ENCODE measurements at regions not wholly inside any gene's neighbourhood (a gene's known extent, or its start where the extent isn't known, plus 50 kb on each side); places are given as distances from the start of the nearest gene placed in this dataset.

- no peak for TF ChIP-seq POLR2AphosphoS5 (IDR thresholded peaks at IDR 0.05; ENCODE audit: low read depth, low read length)
- no peak for TF ChIP-seq TAF1 (IDR thresholded peaks at IDR 0.05; ENCODE audit: borderline replicate concordance, insufficient read depth, low read length)
- no peak for TF ChIP-seq FOXP2 (optimal IDR thresholded peaks at IDR 0.05; ENCODE audit: borderline replicate concordance, extremely low read depth, extremely low read length, insufficient read depth)
- TF ChIP-seq SIN3A (IDR thresholded peaks at IDR 0.05; ENCODE audit: borderline replicate concordance, insufficient read depth, low read length): no peak
- TF ChIP-seq, protein P1, sequence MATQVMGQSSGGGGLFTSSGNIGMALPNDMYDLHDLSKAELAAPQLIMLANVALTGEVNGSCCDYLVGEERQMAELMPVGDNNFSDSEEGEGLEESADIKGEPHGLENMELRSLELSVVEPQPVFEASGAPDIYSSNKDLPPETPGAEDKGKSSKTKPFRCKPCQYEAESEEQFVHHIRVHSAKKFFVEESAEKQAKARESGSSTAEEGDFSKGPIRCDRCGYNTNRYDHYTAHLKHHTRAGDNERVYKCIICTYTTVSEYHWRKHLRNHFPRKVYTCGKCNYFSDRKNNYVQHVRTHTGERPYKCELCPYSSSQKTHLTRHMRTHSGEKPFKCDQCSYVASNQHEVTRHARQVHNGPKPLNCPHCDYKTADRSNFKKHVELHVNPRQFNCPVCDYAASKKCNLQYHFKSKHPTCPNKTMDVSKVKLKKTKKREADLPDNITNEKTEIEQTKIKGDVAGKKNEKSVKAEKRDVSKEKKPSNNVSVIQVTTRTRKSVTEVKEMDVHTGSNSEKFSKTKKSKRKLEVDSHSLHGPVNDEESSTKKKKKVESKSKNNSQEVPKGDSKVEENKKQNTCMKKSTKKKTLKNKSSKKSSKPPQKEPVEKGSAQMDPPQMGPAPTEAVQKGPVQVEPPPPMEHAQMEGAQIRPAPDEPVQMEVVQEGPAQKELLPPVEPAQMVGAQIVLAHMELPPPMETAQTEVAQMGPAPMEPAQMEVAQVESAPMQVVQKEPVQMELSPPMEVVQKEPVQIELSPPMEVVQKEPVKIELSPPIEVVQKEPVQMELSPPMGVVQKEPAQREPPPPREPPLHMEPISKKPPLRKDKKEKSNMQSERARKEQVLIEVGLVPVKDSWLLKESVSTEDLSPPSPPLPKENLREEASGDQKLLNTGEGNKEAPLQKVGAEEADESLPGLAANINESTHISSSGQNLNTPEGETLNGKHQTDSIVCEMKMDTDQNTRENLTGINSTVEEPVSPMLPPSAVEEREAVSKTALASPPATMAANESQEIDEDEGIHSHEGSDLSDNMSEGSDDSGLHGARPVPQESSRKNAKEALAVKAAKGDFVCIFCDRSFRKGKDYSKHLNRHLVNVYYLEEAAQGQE (IDR thresholded peaks at IDR 0.05; ENCODE audit: insufficient read depth in 1 of 2, low read depth in 2 of 2, low read length in 2 of 2): no peak
Observed at GRCh38 chr2:6067806-6068205, 375.6 kb downstream of the SOX11 start.

- TF ChIP-seq, protein P1 (IDR thresholded peaks at IDR 0.05; ENCODE audit: insufficient read depth in 1 of 2, low read depth in 2 of 2, low read length in 2 of 2): no peak
- TF ChIP-seq SIN3A (IDR thresholded peaks at IDR 0.05; ENCODE audit: borderline replicate concordance, insufficient read depth, low read length) (no peak), POLR2AphosphoS5 (IDR thresholded peaks at IDR 0.05; ENCODE audit: low read depth, low read length) (no peak), FOXP2 (optimal IDR thresholded peaks at IDR 0.05; ENCODE audit: borderline replicate concordance, extremely low read depth, extremely low read length, insufficient read depth) (no peak), TAF1 (IDR thresholded peaks at IDR 0.05; ENCODE audit: borderline replicate concordance, insufficient read depth, low read length) (no peak)
Observed at GRCh38 chr2:6068429-6068828, 376.2 kb downstream of the SOX11 start.

DNA sequence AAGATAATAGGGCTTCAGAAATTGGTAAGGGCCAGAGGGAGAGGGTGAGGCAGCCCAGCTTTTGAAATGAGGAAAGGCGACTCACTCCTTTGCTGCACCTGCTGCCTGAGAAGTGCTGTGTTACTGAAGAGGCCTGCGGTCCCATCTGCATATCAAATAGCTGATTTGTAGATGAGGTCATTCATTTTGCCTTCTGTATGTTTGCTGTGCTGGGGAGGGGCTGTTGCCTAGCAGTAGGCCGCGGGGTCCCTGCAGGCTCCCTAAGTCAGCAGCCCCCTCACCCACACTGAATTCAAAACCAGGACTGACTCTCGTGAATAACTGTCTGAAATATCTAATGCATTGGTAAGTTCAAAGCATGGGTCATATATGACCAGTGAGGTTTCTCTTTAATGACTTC, 377.2 kb downstream of the SOX11 start:
- no peak for TF ChIP-seq TAF1 (IDR thresholded peaks at IDR 0.05; ENCODE audit: borderline replicate concordance, insufficient read depth, low read length)

DNA sequence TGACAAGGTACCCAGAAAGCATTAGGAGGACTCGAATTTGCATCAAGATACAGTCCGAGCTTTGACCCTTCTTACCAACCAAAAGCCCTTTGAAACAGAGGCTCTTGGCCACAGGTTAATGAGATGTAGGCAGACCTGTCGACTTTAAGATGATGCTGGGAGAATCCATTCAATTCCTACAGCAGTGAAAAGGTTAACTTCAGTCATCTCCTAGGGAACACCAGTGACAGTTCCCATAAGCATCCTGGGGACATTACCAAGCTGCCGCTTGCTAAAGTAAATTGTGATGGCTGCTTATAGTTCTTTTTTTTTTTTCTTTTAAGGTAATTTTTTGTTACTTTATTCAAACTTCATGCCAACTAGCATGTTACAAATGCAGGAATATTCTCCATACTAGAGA, 379.3 kb downstream of the SOX11 start:
- TF ChIP-seq FOXP2 (optimal IDR thresholded peaks at IDR 0.05; ENCODE audit: borderline replicate concordance, extremely low read depth, extremely low read length, insufficient read depth) (no peak), POLR2AphosphoS5 (IDR thresholded peaks at IDR 0.05; ENCODE audit: low read depth, low read length) (no peak), SIN3A (IDR thresholded peaks at IDR 0.05; ENCODE audit: borderline replicate concordance, insufficient read depth, low read length) (no peak), TAF1 (IDR thresholded peaks at IDR 0.05; ENCODE audit: borderline replicate concordance, insufficient read depth, low read length) (no peak)
- TF ChIP-seq, protein P1 (IDR thresholded peaks at IDR 0.05; ENCODE audit: insufficient read depth in 1 of 2, low read depth in 2 of 2, low read length in 2 of 2): no peak

DNA sequence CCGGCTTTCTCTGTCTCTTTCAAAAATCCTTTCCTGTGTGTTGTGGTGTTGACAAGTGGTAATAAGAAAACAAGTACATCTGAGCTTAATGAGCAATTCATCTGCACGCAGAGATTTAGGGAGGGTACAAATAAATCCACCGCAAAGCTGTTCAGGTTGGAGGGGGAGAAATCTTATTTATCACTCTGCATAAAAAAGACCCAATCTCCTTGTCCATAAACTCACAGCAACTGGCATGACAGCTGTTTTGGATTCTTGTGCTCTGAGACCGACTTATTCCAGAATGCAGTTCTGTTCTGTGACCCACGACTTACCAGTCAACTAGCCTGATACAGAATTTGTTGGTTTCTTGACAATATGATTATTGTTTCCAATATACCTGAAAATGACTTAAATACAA, 380.1 kb downstream of the SOX11 start:
- TF ChIP-seq TAF1 (IDR thresholded peaks at IDR 0.05; ENCODE audit: borderline replicate concordance, insufficient read depth, low read length): no peak
- no peak for TF ChIP-seq FOXP2 (optimal IDR thresholded peaks at IDR 0.05; ENCODE audit: borderline replicate concordance, extremely low read depth, extremely low read length, insufficient read depth)
- TF ChIP-seq, protein P1 (IDR thresholded peaks at IDR 0.05; ENCODE audit: insufficient read depth in 1 of 2, low read depth in 2 of 2, low read length in 2 of 2): no peak
- no peak for TF ChIP-seq POLR2AphosphoS5 (IDR thresholded peaks at IDR 0.05; ENCODE audit: low read depth, low read length)
- TF ChIP-seq SIN3A (IDR thresholded peaks at IDR 0.05; ENCODE audit: borderline replicate concordance, insufficient read depth, low read length): no peak

Measured in PFSK-1 (cell line).